ENCODE measurements at regions not wholly inside any gene's neighbourhood (a gene's known extent, or its start where the extent isn't known, plus 50 kb on each side); places are given as distances from the start of the nearest gene placed in this dataset.
"Not testable (repeated sequence)": the region's sequence is repeated elsewhere in the genome, so short reads cannot be mapped to it uniquely, and the experiment has no call there.

DNA sequence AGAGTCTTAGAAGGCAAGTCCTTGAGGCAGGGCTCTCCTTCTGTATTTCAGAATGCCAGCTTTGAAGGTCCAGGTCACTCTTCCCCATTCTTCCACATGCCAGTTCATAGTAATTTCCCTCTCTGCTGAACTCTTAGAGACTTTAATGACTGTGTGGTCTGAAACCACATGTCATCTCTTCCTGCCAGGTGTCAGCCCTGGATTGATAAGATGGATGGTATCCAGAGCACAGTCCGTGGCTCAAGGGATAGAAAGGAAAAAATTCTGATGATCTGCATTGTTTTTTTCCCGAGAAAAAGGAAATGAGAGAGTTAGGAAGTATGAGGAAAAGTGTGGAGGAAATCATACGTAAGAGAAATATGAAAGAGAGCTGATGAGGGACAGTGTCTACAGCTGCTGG is 250.9 kb downstream of the TPBG start:
- DNase-seq, result no peak
- WGBS, result 37% methylated on average over 3 of the region's 3 CpGs
- no peak for ATAC-seq
- no peak overlapping the region for H3K4me3 ChIP-seq (ENCODE audit: low read length)
- no peaks in the 10 kb centered on the region for H3K4me1 ChIP-seq (ENCODE audit: control insufficient read depth, insufficient read depth, low read length)
- no peaks in the 10 kb centered on the region for H3K27me3 ChIP-seq (ENCODE audit: control insufficient read depth, insufficient read depth)
- intact Hi-C loops (cut with DNase I), result no loop called here
- no peaks in the 10 kb centered on the region for H3K9me3 ChIP-seq (ENCODE audit: control insufficient read depth, low read length)
- H3K27ac ChIP-seq (ENCODE audit: low read length), result no peak overlapping the region

DNA sequence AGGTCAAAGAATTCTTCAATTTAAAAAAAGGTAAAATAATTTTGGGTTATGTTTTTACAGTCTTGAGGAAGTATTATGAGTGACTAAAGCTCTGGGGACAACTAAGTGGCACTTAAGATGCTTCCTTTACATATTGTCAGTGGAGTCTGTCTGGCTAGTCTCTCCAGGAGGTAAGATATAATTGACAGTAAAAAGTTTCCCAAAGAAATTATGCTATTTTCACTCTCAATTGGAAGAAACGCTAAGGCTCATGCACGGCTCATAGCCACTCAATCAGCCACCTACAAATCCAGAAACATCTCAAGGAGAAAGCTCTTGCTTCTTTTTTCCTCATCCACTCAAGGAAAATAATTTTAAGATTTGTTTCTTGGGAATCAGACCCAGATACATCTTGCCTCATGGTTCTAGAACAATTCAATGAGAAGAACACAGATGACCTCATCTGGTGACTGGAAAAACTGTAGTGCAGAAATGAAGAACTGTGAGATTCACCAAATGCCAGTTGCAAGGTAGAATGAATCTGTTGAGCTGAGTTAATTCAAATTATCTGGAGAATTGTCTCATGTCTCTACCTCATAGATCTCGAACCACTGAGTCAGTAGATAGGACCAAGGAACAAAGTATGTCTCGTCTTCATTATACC is 252.9 kb downstream of the TPBG start:
- Histone ChIP-seq H3K9me3 (ENCODE audit: control insufficient read depth, low read length) (no peaks in the 10 kb centered on the region), H3K4me3 (ENCODE audit: low read length) (no peak overlapping the region), H3K27ac (ENCODE audit: low read length) (no peak overlapping the region), H3K27me3 (ENCODE audit: control insufficient read depth, insufficient read depth) (no peaks in the 10 kb centered on the region), H3K4me1 (ENCODE audit: control insufficient read depth, insufficient read depth, low read length) (no peaks in the 10 kb centered on the region)
- ATAC-seq (no peak), DNase-seq (no peak)
- 80% methylated on average over 4 of the region's 4 CpGs for WGBS
- intact Hi-C loops (cut with DNase I), result no loop called here

DNA sequence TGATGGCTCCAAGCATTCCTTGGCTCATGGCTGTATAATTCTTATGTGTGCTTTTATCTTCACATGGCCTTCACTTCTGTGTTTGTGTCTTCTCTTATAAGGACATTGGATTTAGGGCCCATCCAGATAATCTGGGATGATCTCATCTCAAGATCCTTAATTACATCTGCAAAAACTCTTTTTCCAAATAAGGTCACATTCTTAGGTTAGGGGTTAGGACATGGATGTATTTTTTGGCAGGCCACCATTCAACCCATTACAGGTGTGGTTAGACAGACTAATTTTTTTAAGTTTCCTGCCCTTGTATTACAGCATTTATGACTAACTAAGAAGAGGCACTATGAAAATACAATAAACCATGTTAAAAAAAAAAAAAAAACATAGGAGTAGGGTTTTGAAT is 254.0 kb downstream of the TPBG start:
- Histone ChIP-seq H3K4me3 (ENCODE audit: low read length) (no peak overlapping the region), H3K27me3 (ENCODE audit: control insufficient read depth, insufficient read depth) (no peaks in the 10 kb centered on the region), H3K4me1 (ENCODE audit: control insufficient read depth, insufficient read depth, low read length) (no peaks in the 10 kb centered on the region), H3K9me3 (ENCODE audit: control insufficient read depth, low read length) (no peaks in the 10 kb centered on the region), H3K27ac (ENCODE audit: low read length) (no peak overlapping the region)
- ATAC-seq, result no peak
- DNase-seq, result no peak
- intact Hi-C loops (cut with DNase I), result no loop called here

DNA sequence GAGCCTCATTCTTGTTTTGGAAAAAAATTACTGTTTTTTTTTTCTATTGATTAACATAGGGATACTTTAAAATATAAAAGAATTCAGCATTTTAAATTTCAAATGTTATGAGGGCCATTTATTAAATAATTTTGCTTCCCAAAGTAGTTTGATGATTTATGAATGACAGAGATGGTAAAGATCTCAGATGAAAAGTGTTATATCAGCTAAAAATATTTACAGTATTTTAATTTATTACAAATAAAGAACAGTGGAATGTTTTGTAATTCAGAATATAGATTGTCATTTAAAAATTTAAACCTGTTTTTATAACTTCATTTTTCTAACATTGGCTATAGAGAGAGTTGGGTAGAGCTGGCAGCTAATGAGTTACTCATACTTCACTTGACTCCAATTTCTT is 256.0 kb downstream of the TPBG start:
- no peak for DNase-seq
- intact Hi-C loops (cut with DNase I), result no loop called here
- H3K27ac ChIP-seq (ENCODE audit: low read length), result no peak overlapping the region

DNA sequence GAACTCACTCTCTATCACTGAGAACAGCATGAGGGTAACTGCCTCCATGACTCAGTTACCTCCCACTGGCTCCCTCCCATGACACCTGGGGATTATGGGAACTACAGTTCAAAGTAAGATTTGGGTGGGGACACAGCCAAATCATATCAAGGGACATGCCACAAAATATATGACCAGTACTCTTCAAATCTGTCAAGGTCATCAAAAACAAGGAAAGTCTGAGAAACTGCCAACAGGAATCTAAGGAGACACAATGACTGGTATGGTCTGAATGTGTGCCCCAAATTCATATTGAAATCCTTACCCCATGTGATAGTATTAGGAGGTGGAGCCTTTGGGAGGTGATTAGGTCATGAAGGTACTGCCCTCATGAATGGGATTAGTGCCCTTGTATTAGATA is 258.8 kb downstream of the TPBG start:
- DNase-seq (no peak), ATAC-seq (no peak)
- no peak overlapping the region for H3K27ac ChIP-seq (ENCODE audit: low read length)
- H3K4me1 ChIP-seq (ENCODE audit: control insufficient read depth, insufficient read depth, low read length), result no peaks in the 10 kb centered on the region
- no peaks in the 10 kb centered on the region for H3K9me3 ChIP-seq (ENCODE audit: control insufficient read depth, low read length)
- no peak overlapping the region for H3K4me3 ChIP-seq (ENCODE audit: low read length)
- H3K27me3 ChIP-seq (ENCODE audit: control insufficient read depth, insufficient read depth), result no peaks in the 10 kb centered on the region
- intact Hi-C loops (cut with DNase I), result no loop called here

More for the DNA sequence above, 256.0 kb downstream of the TPBG start:
- Histone ChIP-seq H3K4me3 (ENCODE audit: low read length) (no peak overlapping the region), H3K27me3 (ENCODE audit: control insufficient read depth, insufficient read depth) (no peaks in the 10 kb centered on the region), H3K9me3 (ENCODE audit: control insufficient read depth, low read length) (no peaks in the 10 kb centered on the region), H3K4me1 (ENCODE audit: control insufficient read depth, insufficient read depth, low read length) (no peaks in the 10 kb centered on the region)
- ATAC-seq, result no peak

DNA sequence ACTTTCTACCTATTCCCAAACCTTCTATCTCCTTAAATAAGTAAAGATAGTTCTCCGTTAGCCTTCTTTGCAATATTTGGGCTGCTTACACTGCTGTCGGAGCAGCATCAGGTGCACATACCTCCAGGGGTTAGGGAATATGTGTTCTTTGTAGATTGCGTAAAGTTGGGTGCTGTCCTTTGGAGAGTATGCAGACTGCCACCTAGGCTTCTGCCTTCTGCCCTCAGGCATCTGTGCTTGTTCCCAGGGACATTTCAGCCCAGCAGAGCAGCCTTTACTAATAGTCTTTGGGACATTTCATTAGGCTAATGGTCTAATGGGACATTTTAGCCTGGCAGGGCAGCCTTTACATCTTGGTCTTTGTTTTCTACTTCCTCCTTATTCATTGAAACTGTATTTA is 260.6 kb downstream of the TPBG start:
- Histone ChIP-seq H3K27me3 (ENCODE audit: control insufficient read depth, insufficient read depth) (no peaks in the 10 kb centered on the region), H3K4me3 (ENCODE audit: low read length) (no peak overlapping the region), H3K27ac (ENCODE audit: low read length) (no peak overlapping the region), H3K9me3 (ENCODE audit: control insufficient read depth, low read length) (no peaks in the 10 kb centered on the region), H3K4me1 (ENCODE audit: control insufficient read depth, insufficient read depth, low read length) (no peaks in the 10 kb centered on the region)
- DNase-seq (no peak), ATAC-seq (no peak)
- WGBS, result 85% methylated on average over 3 of the region's 3 CpGs
- intact Hi-C loops (cut with DNase I), result no loop called here

GRCh38 chr6:82626946-82627345 is 263.3 kb downstream of the TPBG start:
- H3K4me1 ChIP-seq (ENCODE audit: control insufficient read depth, insufficient read depth, low read length); DNase-seq; intact Hi-C loops (cut with DNase I); H3K4me3 ChIP-seq (ENCODE audit: low read length); ATAC-seq; H3K9me3 ChIP-seq (ENCODE audit: control insufficient read depth, low read length); H3K27me3 ChIP-seq (ENCODE audit: control insufficient read depth, insufficient read depth); H3K27ac ChIP-seq (ENCODE audit: low read length): not testable (repeated sequence)
- 82% methylated on average over 2 of the region's 2 CpGs for WGBS

GRCh38 chr6:82629921-82630320 is 266.3 kb downstream of the TPBG start:
- H3K27ac ChIP-seq (ENCODE audit: low read length), result no peak overlapping the region
- ATAC-seq (no peak), DNase-seq (no peak)
- H3K4me1 ChIP-seq (ENCODE audit: control insufficient read depth, insufficient read depth, low read length), result no peaks in the 10 kb centered on the region
- no peaks in the 10 kb centered on the region for H3K27me3 ChIP-seq (ENCODE audit: control insufficient read depth, insufficient read depth)
- no peaks in the 10 kb centered on the region for H3K9me3 ChIP-seq (ENCODE audit: control insufficient read depth, low read length)
- intact Hi-C loops (cut with DNase I), result no loop called here
- WGBS, result 81% methylated on average over 3 of the region's 3 CpGs
- no peak overlapping the region for H3K4me3 ChIP-seq (ENCODE audit: low read length)

DNA sequence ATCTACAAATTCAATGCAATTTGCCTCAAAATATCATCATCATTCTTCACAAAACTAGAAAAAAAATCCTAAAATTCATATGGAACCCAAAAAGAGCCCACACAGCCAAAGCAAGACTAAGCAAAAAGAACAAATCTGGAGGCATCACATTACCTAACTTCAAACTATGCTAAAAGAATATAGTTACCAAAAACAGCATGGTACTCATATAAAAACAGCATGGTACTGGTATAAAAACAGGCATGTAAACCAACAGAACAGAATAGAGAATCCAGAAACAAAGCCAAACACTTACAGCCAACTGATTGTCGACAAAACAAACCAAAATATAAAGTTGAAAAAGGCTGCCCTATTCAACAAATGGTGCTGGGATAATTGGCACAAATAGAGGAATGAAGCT is 278.1 kb downstream of the TPBG start:
- WGBS, result 69% methylated on average over 1 of the region's 1 CpG
- no peaks in the 10 kb centered on the region for H3K9me3 ChIP-seq (ENCODE audit: control insufficient read depth, low read length)
- H3K27ac ChIP-seq (ENCODE audit: low read length), result no peak overlapping the region
- DNase-seq (no peak), ATAC-seq (no peak)
- no peaks in the 10 kb centered on the region for H3K27me3 ChIP-seq (ENCODE audit: control insufficient read depth, insufficient read depth)
- no peak overlapping the region for H3K4me3 ChIP-seq (ENCODE audit: low read length)
- intact Hi-C loops (cut with DNase I), result no loop called here
- H3K4me1 ChIP-seq (ENCODE audit: control insufficient read depth, insufficient read depth, low read length), result no peaks in the 10 kb centered on the region

- no peak overlapping the region for H3K27ac ChIP-seq (ENCODE audit: low read length)
- WGBS, result 60% methylated on average over 3 of the region's 3 CpGs
- no peaks in the 10 kb centered on the region for H3K9me3 ChIP-seq (ENCODE audit: control insufficient read depth, low read length)
- H3K27me3 ChIP-seq (ENCODE audit: control insufficient read depth, insufficient read depth), result no peaks in the 10 kb centered on the region
- no peaks in the 10 kb centered on the region for H3K4me1 ChIP-seq (ENCODE audit: control insufficient read depth, insufficient read depth, low read length)
- no peak overlapping the region for H3K4me3 ChIP-seq (ENCODE audit: low read length)
- ATAC-seq (no peak), DNase-seq (no peak)
- intact Hi-C loops (cut with DNase I), result no loop called here
Observed at GRCh38 chr6:82645536-82646230, 282.1 kb downstream of the TPBG start.

- DNase-seq (no peak), ATAC-seq (no peak)
- intact Hi-C loops (cut with DNase I), result no loop called here
- H3K4me1 ChIP-seq (ENCODE audit: control insufficient read depth, insufficient read depth, low read length), result no peaks in the 10 kb centered on the region
- H3K9me3 ChIP-seq (ENCODE audit: control insufficient read depth, low read length), result no peaks in the 10 kb centered on the region
- no peak overlapping the region for H3K4me3 ChIP-seq (ENCODE audit: low read length)
- WGBS, result 72% methylated on average over 1 of the region's 1 CpG
- no peaks in the 10 kb centered on the region for H3K27me3 ChIP-seq (ENCODE audit: control insufficient read depth, insufficient read depth)
- H3K27ac ChIP-seq (ENCODE audit: low read length), result no peak overlapping the region
Observed at GRCh38 chr6:82646231-82646615, 282.6 kb downstream of the TPBG start.

DNA sequence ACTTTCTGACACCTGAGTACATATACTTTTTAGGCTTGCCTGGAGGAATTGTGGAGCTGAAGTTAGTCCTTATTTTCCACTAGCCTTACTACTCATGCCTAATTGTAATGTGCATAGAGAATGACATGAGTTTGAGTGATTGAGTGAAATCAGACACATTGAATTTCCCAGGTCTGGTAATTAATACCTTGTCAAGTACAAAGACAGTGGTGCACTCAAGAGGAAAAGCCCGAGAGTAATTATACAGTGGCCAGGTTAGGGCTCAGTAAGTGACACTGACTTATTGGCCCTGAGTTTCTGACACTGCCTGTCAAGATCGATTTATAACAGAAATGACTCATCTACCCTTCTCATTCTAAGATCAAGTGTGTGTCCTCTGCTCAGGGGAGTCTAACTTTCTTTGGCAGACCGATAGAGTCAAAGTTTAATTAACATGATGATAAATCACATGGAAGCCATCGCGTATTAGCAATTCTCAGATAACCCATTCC is 288.3 kb downstream of the TPBG start:
- WGBS, result 78% methylated on average over 5 of the region's 5 CpGs
- intact Hi-C loops (cut with DNase I), result no loop called here
- H3K4me1 ChIP-seq (ENCODE audit: control insufficient read depth, insufficient read depth, low read length), result no peaks in the 10 kb centered on the region
- DNase-seq (no peak), ATAC-seq (no peak)
- H3K4me3 ChIP-seq (ENCODE audit: low read length), result no peak overlapping the region
- no peaks in the 10 kb centered on the region for H3K9me3 ChIP-seq (ENCODE audit: control insufficient read depth, low read length)
- no peaks in the 10 kb centered on the region for H3K27me3 ChIP-seq (ENCODE audit: control insufficient read depth, insufficient read depth)
- no peak overlapping the region for H3K27ac ChIP-seq (ENCODE audit: low read length)
